ENCODE measurements at regions not wholly inside any gene's neighbourhood (a gene's known extent, or its start where the extent isn't known, plus 50 kb on each side); places are given as distances from the start of the nearest gene placed in this dataset.
"Not testable (repeated sequence)": the region's sequence is repeated elsewhere in the genome, so short reads cannot be mapped to it uniquely, and the experiment has no call there.

DNA sequence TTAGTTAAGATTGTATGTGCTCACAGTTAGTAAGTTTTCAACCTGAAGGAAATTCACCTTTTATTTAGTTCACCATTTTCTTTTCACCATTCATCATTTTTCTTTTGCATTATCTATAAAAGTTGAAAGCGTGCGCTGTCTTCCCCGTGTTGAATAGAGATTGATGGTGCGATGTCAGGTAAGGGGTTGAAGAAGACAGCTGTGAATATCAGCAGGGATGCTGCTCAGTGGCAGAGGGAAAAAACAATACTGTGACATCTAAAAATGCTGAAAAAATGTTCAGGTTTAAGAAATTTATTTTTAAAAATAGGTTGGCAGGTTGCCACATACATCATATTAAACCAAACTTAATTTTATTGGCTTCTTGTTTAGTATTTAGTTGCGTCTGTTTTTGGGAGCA, 815.0 kb downstream of the DTWD2 start:
- no peak for DNase-seq
- H3K27me3 Mint-ChIP-seq = no peaks in the 10 kb centered on the region
- H3K4me3 Mint-ChIP-seq = no peak overlapping the region
- no peak overlapping the region for H3K27ac Mint-ChIP-seq
- peaks cover 0 to 4% of the 10 kb centered on the region in 2 donors for H3K9me3 Mint-ChIP-seq
- H3K4me1 Mint-ChIP-seq = no peaks in the 10 kb centered on the region
- ATAC-seq = no peak

DNA sequence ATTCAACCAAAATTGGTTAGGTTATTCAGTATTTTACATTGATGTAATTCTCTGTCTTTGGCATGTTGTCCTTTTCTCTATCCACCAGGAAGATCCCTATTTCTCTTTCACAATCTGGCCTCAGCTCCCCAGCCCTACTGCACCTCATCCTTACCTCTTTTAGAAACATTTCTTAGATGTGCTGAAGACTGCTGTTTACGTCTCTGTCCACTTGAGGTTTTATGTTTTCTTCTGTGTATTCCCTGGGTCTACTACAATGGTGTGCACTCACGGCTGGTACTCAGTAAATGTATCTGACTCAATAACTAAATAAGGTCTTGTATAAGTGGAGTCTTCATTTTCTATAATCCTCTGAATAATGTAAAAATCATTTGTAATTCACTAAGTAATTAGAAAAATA, 822.7 kb downstream of the DTWD2 start:
- no peaks in the 10 kb centered on the region for H3K27me3 Mint-ChIP-seq
- ATAC-seq (no peak), DNase-seq (no peak)
- H3K4me3 Mint-ChIP-seq = no peak overlapping the region
- no peak overlapping the region for H3K27ac Mint-ChIP-seq
- peaks cover 6 to 18% of the 10 kb centered on the region in 2 donors for H3K9me3 Mint-ChIP-seq
- H3K4me1 Mint-ChIP-seq = no peaks in the 10 kb centered on the region

DNA sequence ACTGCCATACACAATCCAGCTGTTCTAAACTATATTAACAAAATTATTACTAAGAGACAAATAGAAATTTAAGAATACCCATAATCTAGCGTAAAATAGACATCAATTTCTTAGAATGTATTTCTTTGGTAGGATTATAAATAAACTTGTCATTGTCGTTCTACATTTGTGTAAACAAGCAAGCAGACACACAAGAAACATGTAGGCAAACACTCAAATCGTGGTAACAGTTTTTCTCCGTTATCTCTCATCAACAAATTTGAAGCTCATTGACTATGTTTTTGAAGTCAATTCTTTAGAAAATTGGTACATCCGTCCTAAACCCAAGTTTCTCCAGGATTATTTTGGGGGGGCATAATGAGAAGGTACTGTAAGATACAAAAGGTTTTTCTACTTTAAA, 832.2 kb downstream of the DTWD2 start:
- DNase-seq (no peak), ATAC-seq (no peak)
- Mint-ChIP-seq H3K27me3 (no peaks in the 10 kb centered on the region), H3K4me3 (no peak overlapping the region), H3K4me1 (no peaks in the 10 kb centered on the region), H3K9me3 (peaks cover 10% of the 10 kb centered on the region in 2 donors), H3K27ac (no peak overlapping the region)

DNA sequence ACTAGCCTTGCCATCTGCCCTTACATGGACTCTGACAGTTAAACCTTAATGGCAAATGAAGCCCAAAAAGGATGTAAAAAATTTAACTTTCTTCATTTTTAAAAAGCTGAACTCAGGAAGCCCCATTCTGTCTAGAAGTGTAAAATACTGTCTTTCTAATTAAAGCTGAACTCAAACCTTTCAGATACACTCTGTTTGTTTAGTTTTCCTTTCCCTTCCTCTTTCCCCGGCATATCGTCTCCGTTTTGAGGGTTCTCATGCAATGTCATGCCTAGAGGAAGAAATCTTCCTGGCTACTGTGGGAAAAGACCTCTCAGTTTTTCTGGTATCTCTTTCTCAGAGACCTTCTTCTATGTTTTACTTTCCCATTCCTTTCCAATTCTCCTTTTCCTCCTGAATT, 841.5 kb downstream of the DTWD2 start:
- H3K27me3 Mint-ChIP-seq = no peaks in the 10 kb centered on the region
- no peak for ATAC-seq
- H3K4me1 Mint-ChIP-seq = no peaks in the 10 kb centered on the region
- H3K9me3 Mint-ChIP-seq = no peaks in the 10 kb centered on the region
- no peak overlapping the region for H3K27ac Mint-ChIP-seq
- DNase-seq = no peak
- no peak overlapping the region for H3K4me3 Mint-ChIP-seq

DNA sequence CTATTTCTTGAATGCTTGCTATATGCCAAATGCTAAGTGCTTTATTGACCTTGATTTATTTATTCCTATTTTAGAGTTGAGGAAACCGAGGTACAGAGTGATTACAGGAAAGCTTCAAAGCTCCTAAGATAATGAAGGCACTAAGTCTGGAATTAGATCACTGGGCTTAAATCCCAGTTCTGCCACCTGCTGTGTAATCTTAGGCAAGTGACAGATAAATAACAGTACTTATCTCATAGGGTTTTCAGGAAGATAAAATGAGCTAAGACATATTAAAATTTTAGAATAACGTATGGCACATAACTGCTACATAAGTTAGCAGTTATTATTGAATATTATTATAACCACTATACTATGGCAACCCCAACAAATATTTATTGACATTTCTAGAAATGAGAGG, 843.8 kb downstream of the DTWD2 start:
- peaks cover 6% of the 10 kb centered on the region in 2 donors for H3K9me3 Mint-ChIP-seq
- H3K4me1 Mint-ChIP-seq = no peaks in the 10 kb centered on the region
- no peak overlapping the region for H3K4me3 Mint-ChIP-seq
- no peaks in the 10 kb centered on the region for H3K27me3 Mint-ChIP-seq
- DNase-seq = no peak
- no peak for ATAC-seq
- H3K27ac Mint-ChIP-seq = no peak overlapping the region

DNA sequence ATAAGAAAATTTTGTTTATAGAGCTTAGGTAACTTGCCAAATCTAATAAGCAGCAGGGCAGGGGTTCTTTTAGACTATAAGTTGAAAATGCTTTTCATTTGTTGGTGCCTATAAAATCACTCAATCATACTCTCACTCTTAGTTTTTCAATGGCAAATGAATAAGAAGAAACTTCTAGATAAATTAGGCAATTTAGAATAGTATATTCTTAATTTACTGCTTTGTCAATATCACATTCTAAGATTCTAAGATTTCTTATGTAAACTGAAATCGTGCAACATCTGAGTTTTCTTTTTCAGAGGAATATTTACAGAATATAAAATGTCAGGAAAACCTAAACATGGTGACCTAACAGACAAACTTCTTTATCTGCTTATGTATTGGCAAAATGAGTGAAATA, 849.0 kb downstream of the DTWD2 start:
- Mint-ChIP-seq H3K9me3 (peaks cover 6% of the 10 kb centered on the region in 2 donors), H3K4me1 (no peaks in the 10 kb centered on the region), H3K27me3 (no peaks in the 10 kb centered on the region), H3K4me3 (no peak overlapping the region), H3K27ac (no peak overlapping the region)
- ATAC-seq (no peak), DNase-seq (no peak)

DNA sequence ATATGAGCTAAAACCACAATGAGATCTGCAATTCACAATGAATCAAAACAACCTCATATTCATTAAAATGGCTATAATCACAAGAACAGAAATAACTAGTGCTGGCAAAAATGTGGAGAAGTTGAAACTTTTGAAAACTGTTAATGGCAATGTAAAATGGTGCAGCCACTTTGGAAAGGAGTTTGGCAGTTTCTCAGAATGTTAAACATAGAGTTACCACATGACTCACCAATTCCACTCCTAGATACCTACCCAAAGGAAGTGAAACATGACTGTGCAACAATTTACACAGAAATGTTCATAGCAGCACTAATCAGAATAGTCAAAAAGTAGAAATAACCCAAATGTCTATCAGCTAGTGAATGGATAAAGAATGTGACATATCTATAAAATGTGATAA, 862.2 kb downstream of the DTWD2 start:
- no peaks in the 10 kb centered on the region for H3K27me3 Mint-ChIP-seq
- H3K27ac Mint-ChIP-seq = no peak overlapping the region
- no peak overlapping the region for H3K4me3 Mint-ChIP-seq
- DNase-seq (no peak), ATAC-seq (no peak)
- no peaks in the 10 kb centered on the region for H3K4me1 Mint-ChIP-seq
- H3K9me3 Mint-ChIP-seq = peaks cover 4 to 8% of the 10 kb centered on the region in 2 donors

DNA sequence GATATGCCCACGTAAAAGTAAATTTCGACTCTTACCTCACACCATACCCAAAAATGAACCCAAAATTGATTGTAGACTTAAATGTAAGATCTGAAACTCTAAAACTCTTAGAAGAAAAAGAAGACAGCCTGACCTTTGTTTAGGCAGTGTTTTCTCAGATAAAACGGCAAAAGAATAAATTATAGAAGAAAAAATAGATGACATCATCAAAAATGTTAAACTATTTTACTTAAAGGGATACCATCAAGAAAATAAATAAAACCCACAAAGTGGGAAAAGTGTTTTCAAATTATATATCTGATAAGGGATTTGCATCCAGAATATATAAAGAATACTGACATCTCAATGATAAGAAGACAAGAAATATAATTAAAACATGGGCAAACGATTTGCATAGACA, 862.7 kb downstream of the DTWD2 start:
- H3K4me1 Mint-ChIP-seq = no peaks in the 10 kb centered on the region
- no peak for DNase-seq
- H3K27ac Mint-ChIP-seq = no peak overlapping the region
- no peak for ATAC-seq
- no peaks in the 10 kb centered on the region for H3K27me3 Mint-ChIP-seq
- H3K9me3 Mint-ChIP-seq = peaks cover 4 to 8% of the 10 kb centered on the region in 2 donors
- no peak overlapping the region for H3K4me3 Mint-ChIP-seq

DNA sequence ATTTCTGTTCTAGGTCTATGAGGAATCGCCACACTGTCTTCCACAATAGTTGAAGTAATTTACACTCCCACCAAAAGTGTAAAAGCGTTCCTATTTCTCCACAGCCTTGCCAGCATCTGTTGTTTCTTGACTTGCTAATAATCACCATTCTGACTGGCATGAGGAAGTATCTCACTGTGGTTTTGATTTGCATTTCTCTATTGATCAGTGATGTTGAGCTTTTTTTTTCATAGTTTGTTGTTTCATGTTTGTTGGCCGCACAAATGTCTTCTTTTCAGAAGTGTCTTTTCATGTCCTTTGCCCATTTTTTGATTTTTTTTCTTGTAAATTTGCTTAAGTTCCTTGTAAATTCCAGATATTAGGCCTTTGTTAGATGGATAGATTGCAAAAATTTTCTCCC, 867.1 kb downstream of the DTWD2 start:
- no peaks in the 10 kb centered on the region for H3K27me3 Mint-ChIP-seq
- no peak for DNase-seq
- H3K9me3 Mint-ChIP-seq = peaks cover 0 to 2% of the 10 kb centered on the region in 2 donors
- no peak overlapping the region for H3K27ac Mint-ChIP-seq
- no peaks in the 10 kb centered on the region for H3K4me1 Mint-ChIP-seq
- no peak for ATAC-seq
- no peak overlapping the region for H3K4me3 Mint-ChIP-seq

DNA sequence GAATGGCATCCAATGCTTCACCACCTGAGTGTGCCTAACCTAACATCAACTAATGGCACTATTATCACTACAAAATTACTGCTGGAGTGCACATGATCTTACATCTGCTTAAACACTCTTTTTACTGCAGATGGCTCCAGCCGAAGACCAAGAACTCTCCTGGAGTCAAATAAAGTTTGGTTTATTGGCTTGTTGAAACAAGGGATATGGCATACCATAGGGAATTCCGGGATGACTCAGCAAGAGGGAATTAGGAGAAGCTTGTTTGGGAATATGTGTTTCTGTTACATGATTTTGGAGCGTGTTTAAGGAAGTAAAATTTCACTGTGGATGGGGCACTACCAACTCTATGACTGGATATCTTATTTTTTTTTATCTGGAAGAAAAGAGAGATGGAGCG, 872.6 kb downstream of the DTWD2 start:
- H3K27me3 Mint-ChIP-seq = no peaks in the 10 kb centered on the region
- DNase-seq (no peak), ATAC-seq (no peak)
- H3K27ac Mint-ChIP-seq = no peak overlapping the region
- no peak overlapping the region for H3K4me3 Mint-ChIP-seq
- no peaks in the 10 kb centered on the region for H3K9me3 Mint-ChIP-seq
- no peaks in the 10 kb centered on the region for H3K4me1 Mint-ChIP-seq

DNA sequence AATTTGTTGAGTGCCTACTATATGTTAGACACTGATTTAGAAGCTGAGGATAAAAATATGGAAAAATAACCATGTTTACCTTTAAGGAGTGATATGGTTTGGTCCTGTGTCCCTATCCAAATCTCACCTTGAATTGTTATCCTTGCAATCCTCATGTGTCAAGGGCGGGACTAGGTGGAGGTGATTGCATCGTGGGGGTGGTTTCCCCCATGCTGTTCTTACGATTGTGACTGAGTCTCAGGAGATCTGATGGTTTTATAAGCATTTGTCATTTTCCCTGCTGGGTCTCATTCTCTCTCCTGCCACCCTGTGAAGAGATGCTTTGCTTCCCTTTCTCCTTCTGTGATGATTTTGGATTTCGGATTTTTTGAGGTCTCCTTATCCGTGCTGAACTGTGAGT, 876.4 kb downstream of the DTWD2 start:
- no peaks in the 10 kb centered on the region for H3K9me3 Mint-ChIP-seq
- no peak for ATAC-seq
- no peaks in the 10 kb centered on the region for H3K27me3 Mint-ChIP-seq
- H3K4me3 Mint-ChIP-seq = no peak overlapping the region
- no peaks in the 10 kb centered on the region for H3K4me1 Mint-ChIP-seq
- no peak for DNase-seq
- no peak overlapping the region for H3K27ac Mint-ChIP-seq

DNA sequence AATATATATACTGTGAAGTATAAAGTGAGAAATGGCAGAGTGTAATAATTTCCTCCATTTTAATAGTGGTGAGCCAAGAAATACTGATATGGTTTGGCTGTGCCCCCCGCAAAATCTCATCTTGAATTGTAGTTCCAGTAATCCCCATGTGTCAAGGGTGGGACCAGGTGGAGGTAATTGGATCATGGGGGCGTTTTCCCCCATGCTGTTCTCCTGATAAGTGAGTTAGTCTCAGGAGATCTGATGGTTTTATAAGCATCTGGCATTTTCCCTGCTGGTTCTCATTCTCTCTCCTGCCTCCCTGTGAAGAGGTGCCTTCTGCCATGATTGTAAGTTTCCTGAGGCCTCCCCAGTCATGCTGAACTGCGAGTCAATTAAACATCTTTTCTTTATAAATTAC, 881.1 kb downstream of the DTWD2 start:
- not testable (repeated sequence) for H3K27ac Mint-ChIP-seq, DNase-seq, ATAC-seq, H3K27me3 Mint-ChIP-seq, H3K4me3 Mint-ChIP-seq, H3K9me3 Mint-ChIP-seq, H3K4me1 Mint-ChIP-seq

DNA sequence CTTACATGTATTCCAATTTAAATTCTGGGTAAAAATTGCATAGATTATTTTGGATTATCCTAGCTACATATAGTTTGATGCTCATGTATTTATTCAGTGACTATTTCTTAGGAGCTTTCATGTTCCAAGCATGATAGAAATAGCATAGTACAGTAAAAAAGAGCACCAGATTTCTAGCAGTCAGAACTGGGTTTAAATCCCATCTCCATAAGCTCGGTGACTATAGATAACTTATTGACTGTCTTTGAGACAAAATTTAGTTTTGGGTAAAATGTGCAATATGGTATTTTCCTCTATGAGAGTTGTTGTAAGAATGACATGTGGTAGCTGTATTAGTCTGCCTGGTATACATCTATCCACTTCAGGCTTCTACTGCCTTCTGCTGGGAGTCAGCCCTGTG, 889.6 kb downstream of the DTWD2 start:
- DNase-seq = no peak
- ATAC-seq = no peak
- no peaks in the 10 kb centered on the region for H3K9me3 Mint-ChIP-seq
- no peak overlapping the region for H3K27ac Mint-ChIP-seq
- H3K4me3 Mint-ChIP-seq = no peak overlapping the region
- no peaks in the 10 kb centered on the region for H3K4me1 Mint-ChIP-seq
- H3K27me3 Mint-ChIP-seq = no peaks in the 10 kb centered on the region

DNA sequence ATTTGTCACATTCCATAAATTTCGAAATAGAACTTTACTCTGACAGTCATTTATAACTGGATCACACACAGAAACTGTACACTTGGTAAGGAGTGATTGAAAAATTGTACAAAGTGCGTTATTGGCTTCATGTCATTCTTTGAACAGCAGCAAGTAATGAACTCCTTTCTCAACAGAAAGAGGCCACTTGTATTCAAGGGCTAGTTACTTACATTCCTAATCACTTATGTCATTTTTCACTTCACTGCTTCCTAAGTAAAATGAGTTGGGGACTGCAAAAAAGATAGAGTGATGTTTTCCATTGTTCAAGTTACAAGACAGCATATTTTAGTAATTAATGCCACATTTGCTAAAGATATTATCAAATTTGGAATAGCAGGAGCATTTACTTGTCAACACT, 893.2 kb downstream of the DTWD2 start:
- Mint-ChIP-seq H3K4me3 (no peak overlapping the region), H3K9me3 (no peaks in the 10 kb centered on the region), H3K4me1 (no peaks in the 10 kb centered on the region), H3K27ac (no peak overlapping the region), H3K27me3 (no peaks in the 10 kb centered on the region)
- DNase-seq = no peak
- ATAC-seq = no peak

DNA sequence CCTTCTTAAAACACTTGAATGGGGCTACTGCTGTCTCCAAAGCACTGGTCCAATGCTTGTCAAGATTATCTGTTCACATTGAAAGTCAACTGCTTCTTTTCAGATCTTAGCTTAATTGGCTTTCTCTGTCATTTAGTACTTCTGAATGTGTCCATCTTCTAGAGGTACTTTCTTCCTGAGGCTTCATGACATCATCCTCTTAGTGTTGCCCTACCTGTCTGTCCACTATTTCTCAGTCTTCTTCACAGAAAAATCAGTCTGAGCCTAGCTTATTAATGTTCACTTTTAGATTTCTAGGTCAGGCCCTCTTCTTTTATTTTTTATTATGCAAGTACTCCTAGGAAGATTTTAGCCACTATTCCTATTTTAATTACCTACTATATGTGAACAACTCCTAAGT, 899.9 kb downstream of the DTWD2 start:
- ATAC-seq (no peak), DNase-seq (no peak)
- Mint-ChIP-seq H3K4me3 (no peak overlapping the region), H3K9me3 (peaks cover 6 to 16% of the 10 kb centered on the region in 2 donors), H3K4me1 (no peaks in the 10 kb centered on the region), H3K27me3 (no peaks in the 10 kb centered on the region), H3K27ac (no peak overlapping the region)

DNA sequence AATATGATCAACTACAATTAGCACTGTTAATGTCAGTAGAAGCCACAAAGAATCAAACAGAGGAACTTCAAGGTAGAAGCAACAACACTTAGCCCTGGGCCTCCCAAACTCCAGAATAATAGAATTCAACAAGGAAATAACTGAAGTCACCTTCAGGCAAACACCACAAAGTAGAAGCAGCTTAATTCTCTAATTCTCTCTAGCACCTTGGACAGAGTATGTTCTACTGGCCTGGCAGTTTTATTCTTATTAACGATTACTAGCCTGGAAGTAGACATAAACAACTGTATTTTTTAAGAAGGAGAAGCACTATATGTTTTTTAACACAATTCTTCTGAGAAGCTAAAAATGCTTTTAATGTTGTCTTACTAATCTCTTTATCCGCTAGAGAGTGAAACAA, 911.9 kb downstream of the DTWD2 start:
- Mint-ChIP-seq H3K4me1 (no peaks in the 10 kb centered on the region), H3K27me3 (no peaks in the 10 kb centered on the region), H3K4me3 (no peak overlapping the region), H3K9me3 (peaks cover 0 to 12% of the 10 kb centered on the region in 2 donors), H3K27ac (no peak overlapping the region)
- DNase-seq (no peak), ATAC-seq (no peak)

DNA sequence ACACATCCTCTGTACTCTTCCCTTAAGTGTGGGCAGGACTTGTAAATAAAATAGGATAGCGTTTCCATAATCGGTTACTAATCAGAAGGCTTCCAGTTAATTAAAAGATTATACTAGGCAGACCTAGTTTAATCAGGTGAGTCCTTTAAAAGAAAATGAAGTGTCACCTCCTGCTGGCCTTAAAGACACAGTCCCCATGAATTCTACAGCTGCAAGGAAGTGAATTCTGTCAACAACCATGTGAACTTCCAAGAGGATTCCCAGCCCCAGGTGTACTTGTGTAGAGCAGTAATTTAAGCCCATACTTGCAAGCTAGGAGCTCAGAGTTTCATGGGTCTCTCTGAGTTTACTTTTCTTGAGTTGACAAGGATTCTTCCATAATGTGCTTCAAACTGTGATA, 918.3 kb downstream of the DTWD2 start:
- ATAC-seq (no peak), DNase-seq (no peak)
- Mint-ChIP-seq H3K9me3 (no peaks in the 10 kb centered on the region), H3K27me3 (no peaks in the 10 kb centered on the region), H3K4me1 (no peaks in the 10 kb centered on the region), H3K27ac (no peak overlapping the region), H3K4me3 (no peak overlapping the region)

DNA sequence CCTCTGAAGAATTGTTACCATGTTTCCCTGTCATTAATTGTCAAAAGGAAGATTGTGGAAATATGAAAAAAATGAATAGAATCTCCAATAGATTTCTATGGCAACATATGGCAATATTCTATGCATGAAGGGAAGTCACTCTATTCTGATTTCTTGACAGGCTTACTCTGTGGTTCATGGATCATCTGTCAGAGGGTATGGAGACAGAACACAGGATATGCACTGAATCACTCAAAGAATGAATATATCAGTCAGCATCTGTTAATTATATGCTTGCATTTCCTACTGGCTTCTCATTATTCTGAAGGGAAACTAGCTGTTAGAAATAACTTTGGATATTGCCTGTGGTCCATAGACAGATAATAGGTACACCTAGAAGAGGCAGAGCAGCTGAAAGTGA, 918.9 kb downstream of the DTWD2 start:
- Mint-ChIP-seq H3K27me3 (no peaks in the 10 kb centered on the region), H3K4me3 (no peak overlapping the region), H3K4me1 (no peaks in the 10 kb centered on the region), H3K9me3 (no peaks in the 10 kb centered on the region), H3K27ac (no peak overlapping the region)
- no peak for ATAC-seq
- DNase-seq = no peak

Measured in stimulated activated naive CD8-positive, alpha-beta T cell treated with anti-CD3 and anti-CD28 coated beads, Interleukin-15, amount 100 ng/mL, for 72 hours (primary cell).